Stimulated activated CD8-positive, alpha-beta memory T cell treated with anti-CD3 and anti-CD28 coated beads, Interleukin-15, amount 100 ng/mL, for 1 hour (primary cell): ENCODE measurements at regions not wholly inside any gene's neighbourhood (a gene's known extent, or its start where the extent isn't known, plus 50 kb on each side); places are given as distances from the start of the nearest gene placed in this dataset.

ENCODE experiments used
- DNase-seq: peaks from one replicate; pipeline ENCODE4 v3.0.0-alpha.2; 2020; ENCODE audit warnings: low read depth

GRCh38 chr1:229093238-229093540 lies 177.7 kb upstream of the RAB4A start:
- DNase-seq = no peak

DNA sequence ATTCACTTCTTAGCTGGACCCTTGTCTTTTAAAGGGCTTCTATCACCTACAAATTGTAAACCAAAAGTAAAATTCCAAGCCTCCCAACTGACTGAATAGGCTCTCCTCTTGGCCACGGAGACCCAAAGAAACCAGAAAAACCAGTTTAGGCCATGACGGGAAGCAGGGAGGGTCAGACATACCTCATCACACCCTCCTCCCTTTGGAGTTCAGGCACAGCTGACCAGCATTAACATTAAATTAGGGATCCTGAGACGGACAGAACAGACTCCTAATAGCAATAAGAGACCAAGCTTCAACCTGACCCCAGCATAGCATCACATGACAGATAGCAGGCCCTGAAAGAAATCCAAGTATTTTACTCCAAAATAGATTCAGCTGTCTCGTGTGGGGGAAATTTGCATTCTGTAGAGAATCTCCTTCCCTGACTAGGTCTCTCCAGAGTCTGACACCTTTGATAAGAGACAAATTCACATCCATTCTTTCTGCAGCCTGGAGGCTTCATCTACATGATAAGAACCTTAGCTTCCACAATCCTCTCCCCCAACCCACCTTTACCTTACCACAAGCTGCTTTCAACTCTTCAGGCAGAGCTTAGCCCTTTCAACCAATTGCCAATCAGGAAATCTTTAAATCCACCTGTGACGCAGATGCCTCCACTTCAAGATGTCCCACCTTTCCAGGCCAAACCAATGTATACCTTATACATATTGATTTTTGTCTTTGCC lies 177.1 kb upstream of the RAB4A start:
- no peak for DNase-seq

- DNase-seq = no peak
Measured at GRCh38 chr1:229094476-229095311, 176.2 kb upstream of the RAB4A start.

DNA sequence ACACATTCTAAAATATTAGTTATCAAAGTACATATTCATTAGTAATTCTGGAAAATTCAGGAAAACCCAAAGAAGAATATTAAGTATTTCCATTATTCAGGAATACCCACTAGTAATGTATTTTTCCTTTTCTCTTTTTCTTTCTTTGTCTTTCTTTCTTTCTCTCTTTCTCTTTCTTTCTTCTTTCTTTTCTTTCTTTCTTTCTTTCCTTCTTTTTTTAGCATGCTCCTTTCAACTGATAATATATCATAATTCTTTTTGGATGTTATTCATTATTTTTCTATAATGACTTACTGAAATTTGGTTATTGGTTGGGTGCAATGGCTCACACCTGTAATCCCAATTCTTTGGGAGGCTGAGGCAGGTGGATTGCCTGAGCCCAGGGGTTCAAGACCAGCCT lies 175.6 kb upstream of the RAB4A start:
- DNase-seq = no peak

DNA sequence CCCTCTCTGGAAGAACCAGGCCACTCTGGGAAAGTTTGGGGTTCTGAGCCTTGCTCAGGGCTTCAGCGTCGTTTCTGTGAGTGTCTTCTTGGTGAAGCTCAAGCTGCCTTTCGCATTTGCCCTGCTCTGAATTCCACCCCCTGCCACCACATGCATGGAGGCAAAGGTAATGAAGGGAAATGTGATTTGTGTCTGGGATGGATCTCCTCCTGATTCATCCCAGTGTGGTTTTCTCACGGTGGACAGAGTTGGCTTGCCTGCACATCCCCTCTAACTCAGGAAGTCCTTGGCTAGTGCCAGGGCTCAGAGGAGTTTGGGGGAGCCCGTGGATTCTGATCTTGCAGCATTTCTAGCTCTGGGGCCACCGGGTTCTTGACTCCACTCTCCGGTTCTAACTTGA lies 173.6 kb upstream of the RAB4A start:
- no peak for DNase-seq

DNA sequence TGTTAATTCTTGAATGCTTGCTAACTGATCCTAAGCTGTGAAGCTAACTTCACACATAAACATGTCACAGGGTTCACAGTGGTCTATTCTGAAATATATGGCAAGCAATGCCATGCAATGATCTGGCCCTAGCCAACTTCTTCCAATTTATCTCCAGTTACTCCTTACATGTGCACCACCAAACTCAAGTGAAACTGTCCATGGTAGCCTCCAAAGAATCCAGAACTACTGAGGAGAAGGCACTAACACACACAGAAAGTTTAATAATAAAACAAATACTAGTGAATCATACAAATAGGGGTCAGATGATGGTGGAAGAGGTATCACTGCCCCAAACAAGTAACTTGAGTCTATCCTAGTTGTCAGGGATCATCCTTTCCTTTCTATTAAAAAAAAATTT lies 172.6 kb upstream of the RAB4A start:
- DNase-seq = no peak

DNA sequence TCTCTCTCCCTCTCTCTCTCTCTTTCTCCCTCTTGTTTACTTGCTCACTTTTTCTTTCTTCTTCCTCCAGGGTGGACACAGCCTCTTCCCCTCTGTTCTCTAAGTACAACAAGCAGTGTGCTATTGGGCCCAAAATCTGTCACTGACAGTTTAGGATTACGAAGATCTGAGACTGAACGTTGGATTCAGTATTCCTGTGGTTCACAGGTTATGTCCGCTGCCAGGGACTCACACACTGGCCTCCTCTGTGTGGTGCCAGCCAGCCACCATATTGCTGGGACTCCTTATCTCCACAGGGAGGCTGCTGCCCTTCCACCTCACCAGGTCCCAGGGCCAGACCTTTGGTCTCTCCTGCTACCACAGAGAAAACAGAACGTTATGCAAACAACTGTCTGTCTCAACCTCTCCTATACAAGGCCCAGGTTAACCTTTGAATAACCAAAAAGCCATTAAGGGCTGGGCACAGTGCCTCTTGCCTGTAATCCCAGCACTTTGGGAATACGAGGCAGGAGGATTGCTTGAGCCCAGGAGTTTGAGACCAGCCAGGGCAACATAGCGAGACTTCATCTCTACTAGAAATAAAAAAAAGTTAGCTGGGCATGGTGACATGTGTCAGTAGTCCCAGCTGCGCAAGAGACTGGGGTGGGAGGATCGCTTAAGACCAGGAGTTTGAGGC lies 171.9 kb upstream of the RAB4A start:
- no peak for DNase-seq

GRCh38 chr1:229101011-229101871 lies 169.7 kb upstream of the RAB4A start:
- DNase-seq = no peak

GRCh38 chr1:229102741-229103391 lies 168.0 kb upstream of the RAB4A start:
- DNase-seq = no peak

DNA sequence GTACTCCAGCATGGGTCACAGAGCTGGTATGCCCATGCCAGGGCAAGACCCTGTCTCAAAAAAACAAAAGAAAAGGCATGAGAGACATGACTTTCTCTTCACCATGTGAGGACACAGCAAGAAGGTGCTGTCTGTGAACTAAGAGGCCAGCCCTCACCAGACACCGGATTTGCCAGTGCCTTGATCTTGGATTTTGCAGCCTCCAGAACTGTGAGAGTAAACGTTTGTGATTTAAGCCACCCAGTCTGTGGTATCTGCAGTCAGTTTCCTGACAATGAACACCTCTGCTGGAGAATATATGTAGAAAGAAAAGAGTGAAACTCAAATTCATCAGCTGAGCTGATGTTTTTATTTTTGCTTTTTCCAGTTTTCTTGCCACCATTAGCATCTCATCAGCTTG lies 166.3 kb upstream of the RAB4A start:
- DNase-seq = no peak

GRCh38 chr1:229105109-229105508 lies 165.8 kb upstream of the RAB4A start:
- no peak for DNase-seq

DNA sequence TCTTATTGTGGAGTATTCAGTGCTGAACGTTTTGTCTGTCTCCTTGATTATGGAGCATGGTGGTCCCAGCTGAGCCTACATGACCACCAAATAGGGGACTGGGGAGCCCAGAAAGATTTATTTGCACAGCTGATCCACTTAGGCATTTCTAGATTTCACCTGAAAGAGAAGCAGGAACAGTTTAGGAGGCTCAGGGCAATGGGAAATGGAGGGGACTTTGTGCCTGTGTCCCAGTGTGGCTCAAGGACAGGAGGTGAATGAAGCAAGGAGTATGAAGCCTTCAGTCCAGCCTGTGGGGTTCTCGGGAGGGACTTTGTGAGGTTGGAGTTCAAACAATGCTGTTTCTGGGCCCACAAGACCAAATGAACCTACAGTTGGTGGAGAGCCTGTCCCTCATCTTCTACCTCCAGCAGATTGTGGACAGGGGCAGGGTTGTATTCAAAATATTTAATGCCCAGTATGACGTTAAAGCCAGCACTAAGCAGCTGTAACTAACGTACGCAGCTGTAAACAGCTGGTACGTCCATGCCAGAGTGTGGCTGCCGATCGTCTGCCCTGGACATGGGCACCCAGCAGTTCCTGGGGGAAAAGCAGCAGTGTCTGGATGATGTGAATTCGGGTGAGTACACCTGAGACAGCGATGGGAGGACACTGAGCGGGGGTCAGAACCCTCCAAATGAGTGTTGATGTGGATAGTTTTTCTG lies 164.9 kb upstream of the RAB4A start:
- no peak for DNase-seq

DNA sequence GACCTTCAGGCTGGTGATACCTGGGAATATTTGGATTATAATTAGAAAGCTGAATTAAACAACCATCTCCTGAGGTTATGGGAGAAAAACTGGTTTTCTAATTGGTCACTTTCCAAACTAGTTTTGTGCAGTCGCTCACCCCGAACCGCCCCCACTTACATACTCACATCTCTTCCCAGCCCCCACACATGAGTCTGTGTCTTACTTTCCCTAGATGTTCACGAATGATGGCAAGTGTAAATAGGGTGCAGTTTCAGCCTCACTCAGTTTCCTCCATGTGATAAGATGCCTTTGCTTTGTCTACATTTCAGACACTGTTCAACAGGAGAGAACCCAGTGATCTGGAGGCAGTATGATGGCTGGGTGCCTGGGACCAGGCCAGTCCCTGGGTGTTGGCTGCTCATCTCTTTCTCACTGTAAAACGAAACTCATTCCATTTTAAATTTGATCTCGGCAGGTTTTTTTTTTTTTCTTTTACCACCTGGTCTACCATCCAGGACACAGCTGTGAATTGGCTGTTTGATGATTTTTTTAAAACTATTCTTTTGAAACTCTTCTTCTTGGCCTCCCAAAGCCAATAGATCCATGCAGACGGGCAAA lies 164.3 kb upstream of the RAB4A start:
- no peak for DNase-seq

- DNase-seq = no peak
Measured at GRCh38 chr1:229107304-229107815, 163.6 kb upstream of the RAB4A start.

GRCh38 chr1:229107972-229108371 lies 162.9 kb upstream of the RAB4A start:
- no peak for DNase-seq

- no peak for DNase-seq
Measured at GRCh38 chr1:229108598-229109201, 162.2 kb upstream of the RAB4A start.

- no peak for DNase-seq
Measured at GRCh38 chr1:229109320-229109761, 161.6 kb upstream of the RAB4A start.

DNA sequence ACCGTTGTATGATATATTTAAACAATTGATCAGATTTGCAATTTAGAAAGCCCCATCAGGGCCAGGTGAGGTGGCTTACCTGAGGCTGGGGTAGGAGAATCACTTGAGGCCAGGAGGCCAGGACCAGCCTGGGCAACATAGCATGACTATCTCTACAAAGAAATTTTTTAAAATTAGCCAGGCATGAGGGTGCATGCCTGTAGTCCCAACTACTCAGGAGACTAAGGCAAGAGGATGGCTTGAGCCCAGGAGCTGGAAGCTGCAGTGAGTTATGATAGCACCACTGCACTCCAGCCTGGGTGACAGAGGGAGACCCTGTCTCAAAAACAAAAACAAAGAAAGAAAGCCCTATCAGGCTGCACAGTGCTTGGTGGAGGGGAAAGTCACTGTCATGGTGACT lies 159.9 kb upstream of the RAB4A start:
- no peak for DNase-seq

- no peak for DNase-seq
Measured at GRCh38 chr1:229111703-229112319, 159.1 kb upstream of the RAB4A start.
